Keratinocyte (primary cell): ENCODE measurements at regions not wholly inside any gene's neighbourhood (a gene's known extent, or its start where the extent isn't known, plus 50 kb on each side); places are given as distances from the start of the nearest gene placed in this dataset.

ENCODE experiments used
- DNase-seq: peaks from one replicate; pipeline ENCODE4 v3.0.0-alpha.2; 2011; ENCODE audit warnings: low read depth, missing footprints, low spot score
- FAIRE-seq: peaks from 2 replicates; lab custom pipeline; 2011; peaks lifted over from hg19 to GRCh38; lab: Jason Lieb, UNC
- H2AFZ ChIP-seq: 2 replicates; pipeline ENCODE4 v1.6.0; 2012; ENCODE audit warnings: low read length, control low read depth, inconsistent platforms; ENCODE audit not compliant: control insufficient read depth
- H3K27ac ChIP-seq: 2 replicates; pipeline ENCODE4 v1.5.1; 2011; ENCODE audit warnings: low read length; ENCODE audit not compliant: control insufficient read depth, insufficient read depth
- H3K27me3 ChIP-seq: 3 replicates; pipeline ENCODE4 v1.6.0; 2011; ENCODE audit warnings: low read length; ENCODE audit not compliant: control insufficient read depth, insufficient read depth; ENCODE audit errors: extremely low read depth
- H3K36me3 ChIP-seq, 2 experiments: 2 replicates in 1 of 2; 3 replicates in 1 of 2; pipeline ENCODE4 v1.5.1; 2011; ENCODE audit warnings: low read length in 2 of 2, mild to moderate bottlenecking in 1 of 2; ENCODE audit not compliant: control insufficient read depth in 2 of 2, insufficient read depth in 2 of 2; ENCODE audit errors: extremely low read depth in 1 of 2
- H3K4me1 ChIP-seq: 3 replicates; pipeline ENCODE4 v1.5.1; 2011; ENCODE audit warnings: low read length; ENCODE audit not compliant: control insufficient read depth, insufficient read depth; ENCODE audit errors: extremely low read depth
- H3K4me2 ChIP-seq: 3 replicates; pipeline ENCODE4 v1.6.0; 2011; ENCODE audit warnings: low read depth, low read length; ENCODE audit not compliant: control insufficient read depth, insufficient read depth; ENCODE audit errors: extremely low read depth
- H3K4me3 ChIP-seq, 3 experiments: fragments of 200-600 bp in 1 of 3; sonication (generic) in 1 of 3; 2 replicates in 2 of 3; 3 replicates in 1 of 3; pipeline ENCODE4 v1.5.1; 2011 to 2016; ENCODE audit warnings: low read length in 3 of 3, mild to moderate bottlenecking in 3 of 3, control low read depth in 2 of 3, inconsistent platforms in 1 of 3, low read depth in 1 of 3, mixed read lengths in 1 of 3, mixed run types in 1 of 3, moderate library complexity in 1 of 3; ENCODE audit not compliant: control insufficient read depth in 2 of 3, insufficient read depth in 2 of 3; ENCODE audit errors: extremely low read depth in 1 of 3
- H3K79me2 ChIP-seq: 2 replicates; pipeline ENCODE4 v1.6.0; 2012; ENCODE audit warnings: low read length; ENCODE audit not compliant: control insufficient read depth, insufficient read depth
- H3K9ac ChIP-seq: 3 replicates; pipeline ENCODE4 v1.6.0; 2011; ENCODE audit warnings: low read length; ENCODE audit not compliant: control insufficient read depth, insufficient read depth; ENCODE audit errors: extremely low read depth
- H3K9me1 ChIP-seq: 3 replicates; pipeline ENCODE4 v1.6.0; 2011; ENCODE audit warnings: low read length; ENCODE audit not compliant: control insufficient read depth, insufficient read depth; ENCODE audit errors: extremely low read depth
- H3K9me3 ChIP-seq: 2 replicates; pipeline ENCODE4 v1.5.1; 2012; ENCODE audit warnings: low read depth, low read length; ENCODE audit not compliant: control insufficient read depth
- H4K20me1 ChIP-seq: 3 replicates; pipeline ENCODE4 v1.6.0; 2011; ENCODE audit warnings: low read length; ENCODE audit not compliant: control insufficient read depth, insufficient read depth; ENCODE audit errors: extremely low read depth
- EZH2 ChIP-seq: IDR thresholded peaks from one replicate; pipeline ENCODE4 v1.6.1; 2012; ENCODE audit warnings: inconsistent platforms, mild to moderate bottlenecking, low read length, moderate library complexity
- dilution Hi-C: fragments of 300-500 bp; cut with MboI; formaldehyde crosslinking; loops from one replicate; pipeline ENCODE4 v1.7.0; 2020; ENCODE audit warnings: low sequenced_read_pairs; ENCODE audit not compliant: extremely low pct_ligation_motif_present
- TF ChIP-seq, protein P1 (sequence below), 3 experiments: IDR thresholded peaks in 1 of 3; conservative IDR thresholded peaks in 1 of 3; optimal IDR thresholded peaks in 1 of 3; 2 replicates in 2 of 3; 3 replicates in 1 of 3; pipeline versions ENCODE3 to v1.5.1; 2011; ENCODE audit warnings: low read length in 3 of 3, mild to moderate bottlenecking in 3 of 3, moderate library complexity in 2 of 3, control low read depth in 1 of 3, inconsistent platforms in 1 of 3; ENCODE audit not compliant: insufficient read depth in 2 of 3; ENCODE audit errors: extremely low read depth in 1 of 3

DNA sequence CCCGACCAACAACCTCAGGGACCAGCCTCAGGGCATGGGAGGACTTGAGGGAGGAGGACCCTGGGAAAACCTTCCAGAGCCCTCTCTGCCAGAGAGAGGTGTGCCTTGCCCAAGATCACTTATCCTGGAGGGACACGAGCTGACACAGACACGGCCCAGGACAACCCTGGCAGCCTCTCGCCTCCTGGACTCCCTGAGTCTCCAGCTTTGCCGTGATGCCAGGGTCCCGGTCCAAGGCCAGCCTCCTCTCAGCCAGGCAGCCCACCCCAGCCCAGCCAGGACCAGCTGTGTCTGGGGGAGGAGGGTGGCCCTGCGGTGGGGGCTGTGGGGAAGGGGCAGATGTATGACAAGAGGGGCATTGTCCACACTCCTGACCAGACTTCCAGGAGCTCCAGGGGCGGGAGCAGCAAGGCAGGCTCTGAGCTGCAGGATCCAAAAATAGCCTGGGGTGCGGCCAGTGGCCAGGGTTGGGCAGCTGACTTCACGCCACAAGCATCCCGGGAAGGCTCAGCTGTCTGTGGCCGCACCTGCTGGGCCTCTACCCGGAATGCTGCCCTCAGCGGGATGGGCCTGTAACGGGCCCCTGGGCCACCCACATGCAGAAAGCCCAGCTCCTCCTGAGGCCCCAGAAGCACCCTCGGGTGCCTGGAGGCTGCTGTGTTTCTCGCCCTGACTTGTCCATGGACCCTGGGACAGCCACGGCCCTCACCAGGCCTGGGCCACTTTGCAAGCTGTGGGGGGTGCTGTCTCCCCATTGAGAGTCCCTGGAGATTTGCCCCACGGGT is 65.5 kb upstream of the GPC1 start:
- no peak for TF ChIP-seq EZH2
- TF ChIP-seq, protein P1, sequence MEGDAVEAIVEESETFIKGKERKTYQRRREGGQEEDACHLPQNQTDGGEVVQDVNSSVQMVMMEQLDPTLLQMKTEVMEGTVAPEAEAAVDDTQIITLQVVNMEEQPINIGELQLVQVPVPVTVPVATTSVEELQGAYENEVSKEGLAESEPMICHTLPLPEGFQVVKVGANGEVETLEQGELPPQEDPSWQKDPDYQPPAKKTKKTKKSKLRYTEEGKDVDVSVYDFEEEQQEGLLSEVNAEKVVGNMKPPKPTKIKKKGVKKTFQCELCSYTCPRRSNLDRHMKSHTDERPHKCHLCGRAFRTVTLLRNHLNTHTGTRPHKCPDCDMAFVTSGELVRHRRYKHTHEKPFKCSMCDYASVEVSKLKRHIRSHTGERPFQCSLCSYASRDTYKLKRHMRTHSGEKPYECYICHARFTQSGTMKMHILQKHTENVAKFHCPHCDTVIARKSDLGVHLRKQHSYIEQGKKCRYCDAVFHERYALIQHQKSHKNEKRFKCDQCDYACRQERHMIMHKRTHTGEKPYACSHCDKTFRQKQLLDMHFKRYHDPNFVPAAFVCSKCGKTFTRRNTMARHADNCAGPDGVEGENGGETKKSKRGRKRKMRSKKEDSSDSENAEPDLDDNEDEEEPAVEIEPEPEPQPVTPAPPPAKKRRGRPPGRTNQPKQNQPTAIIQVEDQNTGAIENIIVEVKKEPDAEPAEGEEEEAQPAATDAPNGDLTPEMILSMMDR (optimal IDR thresholded peaks at IDR 0.05 in 1 of 3, IDR thresholded peaks at IDR 0.05 in 1 of 3, conservative IDR thresholded peaks at IDR 0.05 in 1 of 3; ENCODE audit: extremely low read depth in 1 of 3, insufficient read depth in 2 of 3, low read length in 3 of 3) = no peak
- dilution Hi-C loops = no loop called here
- Histone ChIP-seq H4K20me1 (no peaks in the 10 kb centered on the region), H3K9ac (peak overlapping the region; percentile 66), H3K4me3 (peak overlapping the region in 1 of 3 experiments; percentile 18), H3K36me3 (no peaks in the 10 kb centered on the region), H3K79me2 (no peaks in the 10 kb centered on the region), H2AFZ (peak overlapping the region; percentile 40), H3K4me2 (peak overlapping the region; percentile 74), H3K27me3 (peaks cover 11% of the 10 kb centered on the region), H3K9me1 (no peaks in the 10 kb centered on the region), H3K9me3 (no peaks in the 10 kb centered on the region), H3K4me1 (peaks cover 21% of the 10 kb centered on the region), H3K27ac (peak overlapping the region; percentile 56)
- DNase-seq (peak; percentile 89), FAIRE-seq (peak; percentile 72)

DNA sequence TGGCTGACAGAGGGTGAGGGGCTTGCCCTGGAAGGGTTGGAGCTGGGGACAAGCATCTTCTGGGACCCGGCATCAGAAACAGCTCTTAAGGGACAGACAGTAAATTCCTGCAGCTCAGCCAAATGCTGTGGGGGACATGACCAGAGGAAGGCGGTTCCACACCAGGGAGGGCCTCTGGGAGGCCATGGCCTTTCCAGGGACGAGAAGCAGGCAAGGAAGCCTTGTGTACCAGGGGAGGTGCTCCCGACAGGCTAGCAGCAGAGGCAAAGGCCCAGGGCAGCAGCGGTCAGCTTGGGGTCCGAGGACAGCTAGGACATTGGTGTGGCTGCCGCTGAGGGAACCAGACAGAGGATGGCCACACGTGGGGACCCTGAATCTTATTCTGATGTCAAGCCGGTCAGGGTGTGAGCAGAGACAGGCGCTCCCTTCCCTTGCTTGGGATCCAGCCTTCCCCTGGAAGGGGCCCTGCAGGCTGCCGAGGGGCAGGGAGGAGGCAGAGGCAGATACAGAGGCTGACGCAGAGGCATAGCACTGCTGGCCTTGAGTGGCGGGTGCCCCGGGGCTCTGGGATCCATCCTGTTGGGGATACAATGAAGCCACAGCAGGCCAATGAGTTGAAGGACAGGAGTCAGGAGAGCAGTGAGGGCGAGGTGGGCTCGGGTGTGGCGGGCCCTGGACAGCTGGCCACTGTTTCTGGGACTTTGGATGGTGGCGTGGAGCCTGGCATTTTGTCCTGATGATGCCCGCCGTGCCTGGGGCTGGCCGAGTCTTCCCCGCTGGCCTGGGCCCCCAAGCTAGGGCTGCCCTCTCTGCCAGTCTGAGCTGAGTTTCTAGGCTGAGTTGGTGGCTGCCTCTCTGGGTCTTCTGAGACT is 64.1 kb upstream of the GPC1 start:
- Histone ChIP-seq H3K4me1 (peaks cover 21% of the 10 kb centered on the region), H3K9me1 (no peaks in the 10 kb centered on the region), H3K79me2 (no peaks in the 10 kb centered on the region), H3K27ac (no peak overlapping the region), H3K4me3 (no peak overlapping the region), H3K27me3 (peaks cover 15% of the 10 kb centered on the region), H3K36me3 (no peaks in the 10 kb centered on the region), H4K20me1 (no peaks in the 10 kb centered on the region), H3K9me3 (no peaks in the 10 kb centered on the region), H2AFZ (no peak overlapping the region), H3K4me2 (no peak overlapping the region), H3K9ac (no peak overlapping the region)
- DNase-seq (no peak), FAIRE-seq (no peak)
- dilution Hi-C loops = no loop called here
- TF ChIP-seq EZH2 = no peak
- TF ChIP-seq, protein P1 (optimal IDR thresholded peaks at IDR 0.05 in 1 of 3, IDR thresholded peaks at IDR 0.05 in 1 of 3, conservative IDR thresholded peaks at IDR 0.05 in 1 of 3; ENCODE audit: extremely low read depth in 1 of 3, insufficient read depth in 2 of 3, low read length in 3 of 3) = no peak
